Neuronal stem cell (in vitro differentiated cells): ENCODE measurements at regions not wholly inside any gene's neighbourhood (a gene's known extent, or its start where the extent isn't known, plus 50 kb on each side); places are given as distances from the start of the nearest gene placed in this dataset.

Experiments
- DNase-seq: peaks from one replicate; pipeline ENCODE4 v3.0.0-alpha.2; 2013; ENCODE audit warnings: low spot score
- H2AFZ ChIP-seq: one replicate; pipeline ENCODE4 v1.6.1; 2013; ENCODE audit warnings: mild to moderate bottlenecking, low read length, inconsistent platforms
- H2AK5ac ChIP-seq: 2 replicates; pipeline ENCODE4 v1.6.1; 2013; ENCODE audit warnings: low read depth, mild to moderate bottlenecking, inconsistent platforms, low read length, moderate library complexity, mixed read lengths
- H2BK120ac ChIP-seq: 2 replicates; pipeline ENCODE4 v1.6.1; 2013; ENCODE audit warnings: low read depth, mild to moderate bottlenecking, inconsistent platforms, low read length, moderate library complexity, mixed read lengths
- H2BK12ac ChIP-seq: one replicate; pipeline ENCODE4 v1.6.1; 2013; ENCODE audit warnings: low read length, inconsistent platforms
- H2BK15ac ChIP-seq: 2 replicates; pipeline ENCODE4 v1.6.1; 2013; ENCODE audit warnings: mild to moderate bottlenecking, low read length, inconsistent platforms, mixed read lengths
- H2BK5ac ChIP-seq: one replicate; pipeline ENCODE4 v1.6.1; 2013; ENCODE audit warnings: inconsistent platforms, mild to moderate bottlenecking, low read length, moderate library complexity
- H3K14ac ChIP-seq: one replicate; pipeline ENCODE4 v1.6.1; 2013; ENCODE audit warnings: low read length, inconsistent platforms
- H3K18ac ChIP-seq: 2 replicates; pipeline ENCODE4 v1.6.1; 2013; ENCODE audit warnings: low read length, inconsistent platforms
- H3K23ac ChIP-seq: 2 replicates; pipeline ENCODE4 v1.6.1; 2013; ENCODE audit warnings: low read depth, mild to moderate bottlenecking, mixed read lengths, low read length, inconsistent platforms; ENCODE audit not compliant: poor library complexity
- H3K27ac ChIP-seq: replicated peaks from 3 replicates; pipeline ENCODE4 v1.5.1; 2013; ENCODE audit warnings: low read length, inconsistent platforms
- H3K27me3 ChIP-seq, 3 experiments: 2 replicates each; pipeline ENCODE4 v1.6.1; 2013; ENCODE audit warnings: low read length in 3 of 3, mild to moderate bottlenecking in 2 of 3, inconsistent platforms in 1 of 3, low read depth in 1 of 3, mixed read lengths in 1 of 3, moderate library complexity in 1 of 3; ENCODE audit not compliant: control insufficient read depth in 3 of 3, insufficient read depth in 3 of 3
- H3K36me3 ChIP-seq, 2 donors: replicated peaks in 1 of 2; 2 replicates each; pipeline ENCODE4 v1.6.1; 2013; ENCODE audit warnings: low read length in 2 of 2; ENCODE audit not compliant: control insufficient read depth in 2 of 2, insufficient read depth in 2 of 2
- H3K4ac ChIP-seq: 2 replicates; pipeline ENCODE4 v1.6.1; 2013; ENCODE audit warnings: inconsistent platforms, mild to moderate bottlenecking, low read length, moderate library complexity
- H3K4me1 ChIP-seq, 2 donors: 1 replicate in 1 of 2; 2 replicates in 1 of 2; pipeline ENCODE4 v1.6.1; 2013; ENCODE audit warnings: low read length in 2 of 2, low read depth in 1 of 2; ENCODE audit not compliant: control insufficient read depth in 2 of 2, insufficient read depth in 1 of 2
- H3K4me2 ChIP-seq: one replicate; pipeline ENCODE4 v1.6.1; 2013; ENCODE audit warnings: mild to moderate bottlenecking, low read length, inconsistent platforms; ENCODE audit not compliant: insufficient read depth, poor library complexity, severe bottlenecking
- H3K4me3 ChIP-seq, 2 donors: 2 replicates each; pipeline ENCODE4 v1.5.1; 2013; ENCODE audit warnings: low read length in 2 of 2, mild to moderate bottlenecking in 2 of 2, inconsistent platforms in 1 of 2, moderate library complexity in 1 of 2
- H3K79me1 ChIP-seq: one replicate; pipeline ENCODE4 v1.6.1; 2013; ENCODE audit warnings: low read depth, mild to moderate bottlenecking, inconsistent platforms, low read length, moderate library complexity
- H3K9ac ChIP-seq: one replicate; pipeline ENCODE4 v1.6.1; 2013; ENCODE audit warnings: mild to moderate bottlenecking, low read depth, low read length, inconsistent platforms; ENCODE audit not compliant: poor library complexity
- H3K9me3 ChIP-seq, 2 donors: replicated peaks in 1 of 2; 2 replicates each; pipeline versions ENCODE3 to v1.6.1; 2013; ENCODE audit warnings: low read length in 2 of 2, mild to moderate bottlenecking in 2 of 2, inconsistent platforms in 1 of 2, low read depth in 1 of 2, mixed read lengths in 1 of 2, moderate library complexity in 1 of 2; ENCODE audit not compliant: control insufficient read depth in 2 of 2, insufficient read depth in 1 of 2
- H4K8ac ChIP-seq: one replicate; pipeline ENCODE4 v1.6.1; 2013; ENCODE audit warnings: low read depth, mild to moderate bottlenecking, inconsistent platforms, low read length, moderate library complexity
- H4K91ac ChIP-seq: one replicate; pipeline ENCODE4 v1.6.1; 2013; ENCODE audit warnings: low read length, low read depth, mild to moderate bottlenecking, inconsistent platforms; ENCODE audit not compliant: poor library complexity
- WGBS, 2 donors: extraction: QIAGEN DNeasy Blood & Tissue Kit; methylation state at CpG; one replicate each; pipeline ENCODE4 v1.1.7; 2013; ENCODE audit warnings: missing lambda C conversion rate in 2 of 2, mixed read lengths in 1 of 2; ENCODE audit not compliant: insufficient read length in 2 of 2, insufficient replicate concordance in 1 of 2; ENCODE audit errors: extremely low coverage in 2 of 2; 5-methylcytosine and 5-hydroxymethylcytosine counted together

DNA sequence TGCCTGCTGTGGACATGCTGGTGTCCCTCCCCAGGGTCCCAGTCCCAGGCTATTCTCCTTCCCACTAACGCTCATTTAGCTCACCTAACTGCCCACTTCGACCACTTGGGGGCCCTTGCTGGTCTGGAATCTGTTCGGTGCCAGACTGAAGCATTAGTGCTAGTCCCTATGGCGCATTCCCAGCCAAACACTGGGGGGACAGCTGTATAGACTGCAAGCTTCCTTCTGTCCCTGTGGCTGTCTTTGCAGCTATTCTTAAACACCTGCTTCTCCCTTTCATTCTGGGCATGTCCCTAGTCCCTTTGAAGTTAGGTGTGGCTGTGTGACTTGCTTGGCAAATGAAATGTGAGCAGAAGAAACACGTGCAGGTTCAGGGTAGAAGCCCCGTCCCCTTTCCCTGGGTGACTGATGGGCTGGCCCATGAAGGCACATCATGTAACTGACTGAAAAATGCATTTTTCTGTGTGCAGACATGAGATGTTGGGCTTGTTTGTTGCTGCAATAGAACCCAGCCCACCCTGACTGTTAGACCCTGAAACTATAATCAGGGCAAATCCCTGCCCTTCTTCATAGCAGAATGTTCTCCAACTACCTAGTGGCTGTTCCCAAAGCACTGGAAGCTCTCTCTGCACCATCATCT lies 134.4 kb downstream of the BARX1 start:
- Histone ChIP-seq H3K4me3 (no peak overlapping the region), H3K4ac (no peak overlapping the region), H3K18ac (no peak overlapping the region), H4K8ac (no peak overlapping the region), H2BK120ac (no peak overlapping the region), H2AK5ac (peak overlapping the region; percentile 2), H3K36me3 (no peaks in the 10 kb centered on the region), H2BK12ac (no peak overlapping the region), H2AFZ (no peak overlapping the region), H3K79me1 (no peaks in the 10 kb centered on the region), H3K4me1 (no peaks in the 10 kb centered on the region), H2BK5ac (peak overlapping the region; percentile 7), H4K91ac (no peak overlapping the region), H3K27me3 (no peaks in the 10 kb centered on the region), H3K9ac (no peak overlapping the region), H3K4me2 (no peak overlapping the region), H3K23ac (no peak overlapping the region), H3K14ac (no peak overlapping the region), H2BK15ac (no peak overlapping the region), H3K27ac (no peak overlapping the region), H3K9me3 (peaks cover 0 to 8% of the 10 kb centered on the region in 2 donors)
- no peak for DNase-seq
- no CpG with 5 or more reads among the region's 6 CpGs for WGBS, 2 donors

DNA sequence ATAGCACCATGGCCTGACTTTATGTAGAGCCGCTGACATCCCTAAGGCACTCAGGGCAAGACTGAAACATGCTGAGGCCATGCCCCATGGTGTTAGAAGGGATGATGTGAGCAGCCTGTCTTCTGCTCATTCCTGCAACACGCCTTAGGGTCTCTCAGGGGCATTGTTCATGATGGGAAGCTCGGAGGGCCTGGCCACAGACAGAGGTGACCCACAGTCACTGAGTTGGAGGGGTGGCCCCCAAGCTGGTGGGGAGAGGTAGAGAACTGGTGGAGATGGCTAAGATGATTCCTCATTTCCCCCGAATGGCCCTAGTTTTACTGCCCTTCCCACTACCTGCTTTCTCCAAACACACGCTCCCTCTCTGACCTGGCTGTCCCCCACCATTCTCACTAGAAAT lies 135.2 kb downstream of the BARX1 start:
- no peak for DNase-seq
- H2AFZ ChIP-seq: no peak overlapping the region

DNA sequence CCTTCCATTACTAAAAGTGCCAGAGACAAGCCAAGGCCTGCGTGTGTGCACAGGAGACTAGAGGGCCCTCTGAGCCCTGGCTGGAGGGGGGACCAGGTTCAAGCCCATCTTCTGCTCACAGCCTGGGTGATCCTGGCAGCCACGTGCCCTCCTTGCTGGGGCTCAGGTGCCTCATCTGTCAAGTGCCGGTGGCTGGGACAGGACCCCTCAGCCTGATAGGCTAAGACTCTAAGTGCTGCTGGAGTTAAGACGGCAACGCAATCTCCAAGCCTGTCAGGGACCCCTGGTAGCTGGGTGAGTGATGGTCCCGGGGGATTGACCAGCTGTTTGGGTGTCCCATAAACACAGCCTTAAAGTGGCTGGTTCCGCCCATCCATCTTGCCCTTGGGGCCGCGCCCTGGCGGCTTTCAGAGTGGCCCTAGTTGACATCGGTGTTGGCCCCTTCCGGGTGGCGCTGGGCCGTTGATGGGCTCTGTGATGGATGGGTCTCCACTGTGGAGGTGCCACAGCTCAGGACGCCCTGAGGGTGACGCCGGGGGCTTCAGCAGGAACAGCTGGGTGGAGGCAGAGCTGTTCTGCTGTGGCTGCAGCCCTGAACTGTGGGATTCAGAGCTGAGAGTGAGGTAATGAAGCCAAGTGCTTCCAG lies 136.2 kb downstream of the BARX1 start:
- H3K27me3 ChIP-seq: peaks cover 0 to 6% (median 0%) of the 10 kb centered on the region in 3 experiments
- H3K36me3 ChIP-seq: no peaks in the 10 kb centered on the region
- peak overlapping the region; percentile 83 for H2AK5ac ChIP-seq
- no peak overlapping the region for H3K23ac ChIP-seq
- no peak overlapping the region for H2AFZ ChIP-seq
- peak overlapping the region; percentile 80 for H2BK15ac ChIP-seq
- H2BK120ac ChIP-seq: peak overlapping the region; percentile 22
- no peak overlapping the region for H4K8ac ChIP-seq
- no peak overlapping the region for H3K4ac ChIP-seq
- peaks cover 0 to 8% of the 10 kb centered on the region in 2 donors for H3K9me3 ChIP-seq
- peak overlapping the region; percentile 61 for H3K18ac ChIP-seq
- no peak overlapping the region for H3K4me3 ChIP-seq
- no peak overlapping the region for H4K91ac ChIP-seq
- H3K4me2 ChIP-seq: no peak overlapping the region
- peaks cover 0 to 8% of the 10 kb centered on the region in 2 donors for H3K4me1 ChIP-seq
- WGBS, 2 donors: no CpG with 5 or more reads among the region's 17 CpGs
- H3K14ac ChIP-seq: no peak overlapping the region
- no peak overlapping the region for H2BK5ac ChIP-seq
- no peak overlapping the region for H3K27ac ChIP-seq
- DNase-seq: no peak
- H3K9ac ChIP-seq: no peak overlapping the region
- peak overlapping the region; percentile 100 for H2BK12ac ChIP-seq
- no peaks in the 10 kb centered on the region for H3K79me1 ChIP-seq

More for the DNA sequence above, 135.2 kb downstream of the BARX1 start:
- Histone ChIP-seq H3K14ac (no peak overlapping the region), H3K79me1 (no peaks in the 10 kb centered on the region), H3K18ac (peak overlapping the region; percentile 61), H3K4me2 (no peak overlapping the region), H3K9ac (no peak overlapping the region), H3K36me3 (no peaks in the 10 kb centered on the region), H2BK5ac (no peak overlapping the region), H3K4me1 (peaks cover 0 to 2% of the 10 kb centered on the region in 2 donors), H2AK5ac (peak overlapping the region; percentile 85), H2BK12ac (no peak overlapping the region), H3K23ac (no peak overlapping the region), H3K9me3 (peaks cover 0 to 8% of the 10 kb centered on the region in 2 donors), H3K27ac (no peak overlapping the region), H4K8ac (peak overlapping the region; percentile 66), H3K4ac (no peak overlapping the region), H3K4me3 (no peak overlapping the region), H4K91ac (no peak overlapping the region), H2BK120ac (peak overlapping the region; percentile 22), H2BK15ac (peak overlapping the region; percentile 54), H3K27me3 (no peaks in the 10 kb centered on the region)
- WGBS, 2 donors: no CpG with 5 or more reads among the region's 5 CpGs

DNA sequence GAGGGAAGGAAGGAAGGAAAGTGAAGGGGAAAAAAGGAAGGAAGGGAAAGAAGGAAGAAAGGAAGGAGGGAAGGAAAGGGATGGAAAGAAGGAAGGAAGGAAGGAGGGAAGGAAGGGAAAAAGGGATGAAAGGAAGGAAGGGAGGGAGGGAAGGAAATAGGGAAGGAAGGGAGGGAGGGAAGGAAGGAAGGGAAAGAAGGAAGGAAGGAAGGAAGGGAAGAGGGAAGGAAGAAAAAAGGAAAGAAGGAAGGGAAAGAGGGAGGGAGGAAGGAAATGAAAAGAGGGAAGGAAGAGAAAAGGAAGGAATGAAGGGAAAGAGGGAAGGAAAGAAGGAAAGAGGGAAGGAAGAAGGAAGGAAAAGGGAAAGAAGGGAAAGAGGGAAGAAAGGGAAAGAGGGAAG lies 136.9 kb downstream of the BARX1 start:
- DNase-seq: no peak
- H3K4me3 ChIP-seq: no peak overlapping the region
- H3K4ac ChIP-seq: no peak overlapping the region
- H3K9me3 ChIP-seq: peaks cover 0 to 4% of the 10 kb centered on the region in 2 donors
- no peak overlapping the region for H2AFZ ChIP-seq
- no peak overlapping the region for H3K9ac ChIP-seq
- H3K23ac ChIP-seq: no peak overlapping the region
- no peak overlapping the region for H2BK5ac ChIP-seq
- no peak overlapping the region for H3K14ac ChIP-seq
- no peak overlapping the region for H4K8ac ChIP-seq
- no peak overlapping the region for H2BK120ac ChIP-seq
- no peaks in the 10 kb centered on the region for H3K79me1 ChIP-seq
- no peak overlapping the region for H2BK15ac ChIP-seq
- H3K4me2 ChIP-seq: no peak overlapping the region
- no peak overlapping the region for H2AK5ac ChIP-seq
- H3K18ac ChIP-seq: no peak overlapping the region
- H3K27ac ChIP-seq: no peak overlapping the region
- H3K36me3 ChIP-seq: no peaks in the 10 kb centered on the region
- peaks cover 0 to 6% (median 0%) of the 10 kb centered on the region in 3 experiments for H3K27me3 ChIP-seq
- no peak overlapping the region for H4K91ac ChIP-seq
- H2BK12ac ChIP-seq: no peak overlapping the region
- H3K4me1 ChIP-seq: peaks cover 0 to 13% of the 10 kb centered on the region in 2 donors
